GM12878 (cell line): ENCODE measurements at regions not wholly inside any gene's neighbourhood (a gene's known extent, or its start where the extent isn't known, plus 50 kb on each side); places are given as distances from the start of the nearest gene placed in this dataset.

Experiments
- ATAC-seq: fragments of 200-7000 bp; cut with Tn5 transposase; 3 replicates; pipeline ENCODE4 v1.9.1; 2020; ENCODE audit warnings: mild to moderate bottlenecking, moderate library complexity
- BruUV-seq: library from RNA; stranded (reverse); fragments of 400-500 nt; replicated peaks from 2 replicates; lab custom pipeline; 2021; lab: Mats Ljungman, UMichigan
- CTCF ChIA-PET: fragments of 300-600 bp; sonication (Branson Sonifier 250); formaldehyde crosslinking; extraction: SDS; loops from one replicate; lab custom pipeline; 2021; ENCODE audit warnings: inconsistent platforms; lab: Yijun Ruan, JAX
- POLR2A ChIA-PET: fragments of 350-600 bp; formaldehyde crosslinking; extraction: SDS; loops from one replicate; lab custom pipeline; 2021; ENCODE audit warnings: inconsistent platforms; lab: Charles Lee
- RAD21 ChIA-PET: fragments of 300-600 bp; sonication (Branson Sonifier 250); formaldehyde crosslinking; loops from one replicate; lab custom pipeline; 2023; ENCODE audit warnings: antibody characterized with exemption; ENCODE audit not compliant: unreplicated experiment; lab: Charles Lee
- SMC1A ChIA-PET: fragments of 300-600 bp; sonication (Branson Sonifier 250); formaldehyde crosslinking; loops from one replicate; lab custom pipeline; 2023; ENCODE audit not compliant: unreplicated experiment, uncharacterized antibody; lab: Charles Lee
- DNase-seq: peaks from one replicate; pipeline ENCODE4 v3.0.0-alpha.2; 2011; ENCODE audit warnings: low read depth, low spot score
- FAIRE-seq: peaks from 3 replicates; lab custom pipeline; 2011; peaks lifted over from hg19 to GRCh38; lab: Jason Lieb, UNC
- H2AFZ ChIP-seq: 2 replicates; pipeline ENCODE4 v1.6.0; 2011; ENCODE audit warnings: low read depth, low read length, control low read depth; ENCODE audit not compliant: control insufficient read depth
- H3K27ac ChIP-seq: 2 replicates; pipeline ENCODE4 v1.5.1; 2011; ENCODE audit warnings: control low read depth; ENCODE audit not compliant: control insufficient read depth, insufficient read depth
- H3K27me3 ChIP-seq, 2 experiments: replicated peaks in 1 of 2; 2 replicates each; pipeline versions ENCODE4 v1.6.0 to v1.6.1; 2011; ENCODE audit warnings: low read length in 1 of 2; ENCODE audit not compliant: control insufficient read depth in 2 of 2, insufficient read depth in 2 of 2
- H3K36me3 ChIP-seq, 2 experiments: 2 replicates each; pipeline ENCODE4 v1.5.1; 2011; ENCODE audit warnings: low read length in 1 of 2; ENCODE audit not compliant: control insufficient read depth in 2 of 2, insufficient read depth in 2 of 2
- H3K4me1 ChIP-seq: 2 replicates; pipeline ENCODE4 v1.6.1; 2011; ENCODE audit warnings: mild to moderate bottlenecking, low read length, moderate library complexity, mixed read lengths; ENCODE audit not compliant: control insufficient read depth, insufficient read depth
- H3K4me2 ChIP-seq: 2 replicates; pipeline ENCODE4 v1.6.0; 2011; ENCODE audit warnings: control low read depth; ENCODE audit not compliant: control insufficient read depth, insufficient read depth
- H3K4me3 ChIP-seq: fragments of 200-600 bp; sonication (generic); 2 replicates; pipeline ENCODE4 v1.5.1; 2016
- H3K79me2 ChIP-seq: 2 replicates; pipeline ENCODE4 v1.6.0; 2011; ENCODE audit warnings: low read length; ENCODE audit not compliant: control insufficient read depth, insufficient read depth
- H3K9ac ChIP-seq: 2 replicates; pipeline ENCODE4 v1.8.0; 2011; ENCODE audit warnings: low read length, control low read depth, mixed read lengths; ENCODE audit not compliant: control insufficient read depth, insufficient read depth
- H3K9me3 ChIP-seq: replicated peaks from 3 replicates; pipeline ENCODE4 v1.5.1; 2011; ENCODE audit warnings: mild to moderate bottlenecking, low read length; ENCODE audit not compliant: control insufficient read depth, insufficient read depth
- H4K20me1 ChIP-seq: 2 replicates; pipeline ENCODE4 v1.6.0; 2011; ENCODE audit not compliant: control insufficient read depth, insufficient read depth
- ATF7 ChIP-seq: fragments of 450-650 bp; IDR thresholded peaks from 2 replicates; pipeline ENCODE4 v1.6.1; 2016; ENCODE audit warnings: low read depth, mild to moderate bottlenecking
- EGR1 ChIP-seq, 2 experiments: IDR thresholded peaks; 1 replicate in 1 of 2; 2 replicates in 1 of 2; pipeline ENCODE4 v1.6.1; 2011 to 2012; ENCODE audit warnings: low read depth in 2 of 2, low read length in 2 of 2, borderline replicate concordance in 1 of 2, mild to moderate bottlenecking in 1 of 2, moderate library complexity in 1 of 2
- GATAD2B ChIP-seq: fragments of 450-650 bp; conservative IDR thresholded peaks from 2 replicates; pipeline ENCODE4 v1.6.1; 2017; ENCODE audit warnings: low read depth, mild to moderate bottlenecking, moderate library complexity
- NRF1 ChIP-seq: conservative IDR thresholded peaks from 2 replicates; pipeline ENCODE4 v1.6.1; 2011; ENCODE audit warnings: mild to moderate bottlenecking, low read depth, low read length, improper control_type of control experiment
- RUNX3 ChIP-seq: IDR thresholded peaks from 2 replicates; pipeline ENCODE4 v1.6.1; 2012; ENCODE audit warnings: low read length, inconsistent platforms
- SREBF2 ChIP-seq: IDR thresholded peaks from 2 replicates; pipeline ENCODE4 v1.6.1; 2012; ENCODE audit warnings: mild to moderate bottlenecking, low read length
- ZNF207 ChIP-seq: fragments of 450-650 bp; IDR thresholded peaks from 2 replicates; pipeline ENCODE4 v1.6.1; 2014; ENCODE audit warnings: antibody characterized with exemption, mild to moderate bottlenecking, borderline replicate concordance
- WGBS: methylation state at CpG from one replicate; pipeline ENCODE4 v1.1.6; 2016; ENCODE audit warnings: low lambda C conversion rate; ENCODE audit not compliant: insufficient replicate concordance, insufficient coverage; ENCODE audit errors: missing lambda C conversion rate; 5-methylcytosine and 5-hydroxymethylcytosine counted together
- in situ Hi-C: fragments of 300-500 bp; cut with MboI; formaldehyde crosslinking; loops from 9 replicates; pipeline ENCODE4 v1.14.3; 2018; ENCODE audit warnings: mixed read lengths
- intact Hi-C: fragments of 100-400 bp; cut with micrococcal nuclease; formaldehyde crosslinking; loops from one replicate; pipeline ENCODE4 v1.14.2; 2022; ENCODE audit not compliant: unreplicated experiment

DNA sequence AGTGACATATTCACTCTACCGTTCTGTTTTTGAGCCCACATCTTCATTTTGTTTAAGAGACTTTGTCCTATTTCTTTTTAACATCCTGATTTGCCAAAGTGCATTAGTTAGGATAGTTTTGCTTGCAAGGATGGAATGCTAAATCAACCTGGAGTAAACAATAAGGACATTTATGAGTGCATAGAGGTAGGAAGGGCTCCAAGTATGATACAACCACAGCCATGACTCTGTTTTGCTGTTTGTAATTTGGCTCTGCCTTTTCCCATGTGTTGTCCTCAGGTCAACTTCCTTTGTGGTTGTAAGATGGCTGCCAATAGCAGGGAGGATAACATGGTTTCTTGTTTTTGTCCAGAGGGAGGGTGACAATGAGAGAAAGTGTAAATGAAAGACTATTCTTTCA lies 66.4 kb upstream of the GOLIM4 start:
- ATAC-seq (no peak), DNase-seq (no peak), FAIRE-seq (no peak)
- Histone ChIP-seq H3K9ac (no peak overlapping the region), H3K36me3 (no peaks in the 10 kb centered on the region), H3K4me2 (no peak overlapping the region), H2AFZ (no peak overlapping the region), H3K27ac (no peak overlapping the region), H3K79me2 (no peaks in the 10 kb centered on the region), H3K4me1 (peaks cover 1% of the 10 kb centered on the region; the same call in 1 of the 2 replicates), H3K4me3 (no peak overlapping the region), H4K20me1 (no peaks in the 10 kb centered on the region), H3K9me3 (no peaks in the 10 kb centered on the region; the same call in 2 of the 3 replicates), H3K27me3 (no peaks in the 10 kb centered on the region)
- no TSS peak for BruUV-seq
- TF ChIP-seq SREBF2, result no peak
- TF ChIP-seq ATF7, result no peak
- TF ChIP-seq NRF1, result no peak
- no peak for TF ChIP-seq ZNF207
- no peak for TF ChIP-seq EGR1 (IDR thresholded peaks at IDR 0.05; ENCODE audit: borderline replicate concordance in 1 of 2, low read depth in 2 of 2, low read length in 2 of 2)
- TF ChIP-seq RUNX3, result no peak
- TF ChIP-seq GATAD2B, result no peak
- intact Hi-C loops, result loop anchor here (10.0 kb wide), 1 partner anchor 237 kb away; no protein-coding TSS in a partner anchor
- ChIA-PET SMC1A (interaction anchor here (0.9 to 6.6 kb wide), 3 partner anchors 43 to 113 kb away, joined by 3 to 186 read pairs (median 8); no protein-coding TSS in a partner anchor), RAD21 (no interaction called here), CTCF (interaction anchor here (8.3 kb wide), 1 partner anchor 111 kb away, joined by 318 read pairs; no protein-coding TSS in a partner anchor), POLR2A (no interaction called here)
- WGBS, result 4% methylated on average over 1 of the region's 1 CpG
- in situ Hi-C loops, result loop anchor here (5.0 kb wide), 1 partner anchor 115 kb away; no protein-coding TSS in a partner anchor

DNA sequence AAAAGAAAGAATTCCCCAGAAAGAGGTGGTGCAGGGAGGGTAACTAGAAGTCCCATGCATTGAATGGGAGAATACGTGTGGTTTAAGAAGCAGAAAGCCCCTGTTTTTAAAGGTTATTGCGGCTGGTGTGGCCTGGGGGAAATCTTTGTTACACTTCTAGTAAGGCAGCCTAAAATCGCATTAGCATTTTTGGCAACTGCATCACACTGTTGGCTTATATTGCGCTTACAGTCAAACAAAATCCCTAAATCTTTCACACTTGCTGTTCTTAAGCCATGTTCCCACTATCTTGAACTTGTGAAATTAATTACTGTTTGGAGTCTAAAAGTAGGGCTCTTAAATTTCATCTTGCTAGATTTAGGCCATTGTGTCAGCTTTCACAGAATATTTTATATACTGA lies 66.0 kb upstream of the GOLIM4 start:
- FAIRE-seq (no peak), DNase-seq (no peak), ATAC-seq (no peak)
- Histone ChIP-seq H3K4me1 (peaks cover 5% of the 10 kb centered on the region; the same call in 1 of the 2 replicates), H2AFZ (no peak overlapping the region), H4K20me1 (no peaks in the 10 kb centered on the region), H3K4me3 (no peak overlapping the region), H3K36me3 (no peaks in the 10 kb centered on the region), H3K9ac (no peak overlapping the region), H3K9me3 (no peaks in the 10 kb centered on the region; the same call in 2 of the 3 replicates), H3K4me2 (no peak overlapping the region), H3K79me2 (no peaks in the 10 kb centered on the region), H3K27me3 (no peaks in the 10 kb centered on the region), H3K27ac (no peak overlapping the region)
- in situ Hi-C loops (loop anchor here (5.0 kb wide), 1 partner anchor 114 kb away; no protein-coding TSS in a partner anchor), intact Hi-C loops (loop anchor here (10.0 kb wide), 1 partner anchor 237 kb away; no protein-coding TSS in a partner anchor)
- RAD21 ChIA-PET, result interaction anchor here (0.9 to 1.2 kb wide), 3 partner anchors 70 to 111 kb away, joined by 3 read pairs; no protein-coding TSS in a partner anchor
- TF ChIP-seq SREBF2 (no peak), RUNX3 (peak; percentile 24; the same call in 1 of the 2 replicates)
- CTCF ChIA-PET, result interaction anchor here (0.9 kb wide), 1 partner anchor 113 kb away, joined by 3 read pairs; no protein-coding TSS in a partner anchor
- POLR2A ChIA-PET, result no interaction called here
- WGBS, result 68% methylated on average over 4 of the region's 4 CpGs
- BruUV-seq, result no TSS peak
- SMC1A ChIA-PET, result interaction anchor here (0.9 to 3.2 kb wide), 3 partner anchors 43 to 110 kb away, joined by 3 to 18 read pairs (median 8); no protein-coding TSS in a partner anchor
